ENCODE measurements at regions not wholly inside any gene's neighbourhood (a gene's known extent, or its start where the extent isn't known, plus 50 kb on each side); places are given as distances from the start of the nearest gene placed in this dataset.

- TF ChIP-seq POLR2AphosphoS5 (IDR thresholded peaks at IDR 0.05; ENCODE audit: low read depth, low read length) (no peak), CTCF (IDR thresholded peaks at IDR 0.05) (no peak), TCF7L2 (IDR thresholded peaks at IDR 0.05; ENCODE audit: low read depth, low read length) (no peak), SIN3A (IDR thresholded peaks at IDR 0.05; ENCODE audit: borderline replicate concordance, insufficient read depth, low read depth, low read length) (no peak)
Observed at GRCh38 chr10:71093531-71093930, 118.8 kb upstream of the UNC5B start.

All from Panc1 (cell line).